GM12878 (cell line): ENCODE measurements at regions not wholly inside any gene's neighbourhood (a gene's known extent, or its start where the extent isn't known, plus 50 kb on each side); places are given as distances from the start of the nearest gene placed in this dataset.

Source experiments
- ATAC-seq: fragments of 200-7000 bp; cut with Tn5 transposase; 3 replicates; pipeline ENCODE4 v1.9.1; 2020; ENCODE audit warnings: mild to moderate bottlenecking, moderate library complexity
- BruUV-seq: library from RNA; stranded (reverse); fragments of 400-500 nt; replicated peaks from 2 replicates; lab custom pipeline; 2021; lab: Mats Ljungman, UMichigan
- CTCF ChIA-PET: fragments of 300-600 bp; sonication (Branson Sonifier 250); formaldehyde crosslinking; extraction: SDS; loops from one replicate; lab custom pipeline; 2021; ENCODE audit warnings: inconsistent platforms; lab: Yijun Ruan, JAX
- POLR2A ChIA-PET: fragments of 350-600 bp; formaldehyde crosslinking; extraction: SDS; loops from one replicate; lab custom pipeline; 2021; ENCODE audit warnings: inconsistent platforms; lab: Charles Lee
- RAD21 ChIA-PET: fragments of 300-600 bp; sonication (Branson Sonifier 250); formaldehyde crosslinking; loops from one replicate; lab custom pipeline; 2023; ENCODE audit warnings: antibody characterized with exemption; ENCODE audit not compliant: unreplicated experiment; lab: Charles Lee
- SMC1A ChIA-PET: fragments of 300-600 bp; sonication (Branson Sonifier 250); formaldehyde crosslinking; loops from one replicate; lab custom pipeline; 2023; ENCODE audit not compliant: unreplicated experiment, uncharacterized antibody; lab: Charles Lee
- DNase-seq: peaks from one replicate; pipeline ENCODE4 v3.0.0-alpha.2; 2011; ENCODE audit warnings: low read depth, low spot score
- FAIRE-seq: peaks from 3 replicates; lab custom pipeline; 2011; peaks lifted over from hg19 to GRCh38; lab: Jason Lieb, UNC
- H2AFZ ChIP-seq: 2 replicates; pipeline ENCODE4 v1.6.0; 2011; ENCODE audit warnings: low read depth, low read length, control low read depth; ENCODE audit not compliant: control insufficient read depth
- H3K27ac ChIP-seq: 2 replicates; pipeline ENCODE4 v1.5.1; 2011; ENCODE audit warnings: control low read depth; ENCODE audit not compliant: control insufficient read depth, insufficient read depth
- H3K27me3 ChIP-seq, 2 experiments: replicated peaks in 1 of 2; 2 replicates each; pipeline versions ENCODE4 v1.6.0 to v1.6.1; 2011; ENCODE audit warnings: low read length in 1 of 2; ENCODE audit not compliant: control insufficient read depth in 2 of 2, insufficient read depth in 2 of 2
- H3K36me3 ChIP-seq, 2 experiments: 2 replicates each; pipeline ENCODE4 v1.5.1; 2011; ENCODE audit warnings: low read length in 1 of 2; ENCODE audit not compliant: control insufficient read depth in 2 of 2, insufficient read depth in 2 of 2
- H3K4me1 ChIP-seq: 2 replicates; pipeline ENCODE4 v1.6.1; 2011; ENCODE audit warnings: mild to moderate bottlenecking, low read length, moderate library complexity, mixed read lengths; ENCODE audit not compliant: control insufficient read depth, insufficient read depth
- H3K4me2 ChIP-seq: 2 replicates; pipeline ENCODE4 v1.6.0; 2011; ENCODE audit warnings: control low read depth; ENCODE audit not compliant: control insufficient read depth, insufficient read depth
- H3K4me3 ChIP-seq: fragments of 200-600 bp; sonication (generic); 2 replicates; pipeline ENCODE4 v1.5.1; 2016
- H3K79me2 ChIP-seq: 2 replicates; pipeline ENCODE4 v1.6.0; 2011; ENCODE audit warnings: low read length; ENCODE audit not compliant: control insufficient read depth, insufficient read depth
- H3K9ac ChIP-seq: 2 replicates; pipeline ENCODE4 v1.8.0; 2011; ENCODE audit warnings: low read length, control low read depth, mixed read lengths; ENCODE audit not compliant: control insufficient read depth, insufficient read depth
- H3K9me3 ChIP-seq: replicated peaks from 3 replicates; pipeline ENCODE4 v1.5.1; 2011; ENCODE audit warnings: mild to moderate bottlenecking, low read length; ENCODE audit not compliant: control insufficient read depth, insufficient read depth
- H4K20me1 ChIP-seq: 2 replicates; pipeline ENCODE4 v1.6.0; 2011; ENCODE audit not compliant: control insufficient read depth, insufficient read depth
- BCL11A ChIP-seq: IDR thresholded peaks from 2 replicates; pipeline ENCODE4 v1.6.1; 2011; ENCODE audit warnings: low read depth, low read length
- BMI1 ChIP-seq: fragments of 450-650 bp; IDR thresholded peaks from 2 replicates; pipeline ENCODE4 v1.6.1; 2016; ENCODE audit warnings: mild to moderate bottlenecking, moderate library complexity, borderline replicate concordance
- CHD4 ChIP-seq: fragments of 200-600 bp; sonication (generic); IDR thresholded peaks from 2 replicates; pipeline ENCODE4 v1.6.1; 2016; ENCODE audit warnings: mild to moderate bottlenecking
- HDAC2 ChIP-seq: fragments of 200-600 bp; sonication (generic); IDR thresholded peaks from 2 replicates; pipeline ENCODE4 v1.6.1; 2017
- LARP7 ChIP-seq: fragments of 450-650 bp; IDR thresholded peaks from 2 replicates; pipeline ENCODE4 v1.6.1; 2017; ENCODE audit warnings: mild to moderate bottlenecking
- NR2C1 ChIP-seq: fragments of 450-650 bp; IDR thresholded peaks from 2 replicates; pipeline ENCODE4 v1.6.1; 2017; ENCODE audit warnings: antibody characterized with exemption, mild to moderate bottlenecking, moderate library complexity
- PAX8 ChIP-seq: fragments of 450-650 bp; IDR thresholded peaks from 2 replicates; pipeline ENCODE4 v1.6.1; 2017; ENCODE audit warnings: mild to moderate bottlenecking, moderate library complexity
- POU2F2 ChIP-seq: IDR thresholded peaks from 3 replicates; pipeline ENCODE4 v1.6.1; 2011; ENCODE audit warnings: low read depth, mild to moderate bottlenecking, low read length, borderline replicate concordance
- RAD21 ChIP-seq: IDR thresholded peaks from 2 replicates; pipeline ENCODE4 v1.6.1; 2011; ENCODE audit warnings: mild to moderate bottlenecking, low read depth, low read length, moderate library complexity; ENCODE audit not compliant: insufficient read depth
- RUNX3 ChIP-seq: IDR thresholded peaks from 2 replicates; pipeline ENCODE4 v1.6.1; 2012; ENCODE audit warnings: low read length, inconsistent platforms
- TBL1XR1 ChIP-seq: IDR thresholded peaks from 2 replicates; pipeline ENCODE4 v1.6.1; 2012; ENCODE audit warnings: low read depth, low read length, improper control_type of control experiment
- WGBS: methylation state at CpG from one replicate; pipeline ENCODE4 v1.1.6; 2016; ENCODE audit warnings: low lambda C conversion rate; ENCODE audit not compliant: insufficient replicate concordance, insufficient coverage; ENCODE audit errors: missing lambda C conversion rate; 5-methylcytosine and 5-hydroxymethylcytosine counted together
- in situ Hi-C: fragments of 300-500 bp; cut with MboI; formaldehyde crosslinking; loops from 9 replicates; pipeline ENCODE4 v1.14.3; 2018; ENCODE audit warnings: mixed read lengths
- intact Hi-C: fragments of 100-400 bp; cut with micrococcal nuclease; formaldehyde crosslinking; loops from one replicate; pipeline ENCODE4 v1.14.2; 2022; ENCODE audit not compliant: unreplicated experiment
- TF ChIP-seq, protein P1 (sequence below): fragments of 150-350 bp; IDR thresholded peaks from 2 replicates; pipeline ENCODE4 v1.6.1; 2016; ENCODE audit warnings: low read depth, low read length

DNA sequence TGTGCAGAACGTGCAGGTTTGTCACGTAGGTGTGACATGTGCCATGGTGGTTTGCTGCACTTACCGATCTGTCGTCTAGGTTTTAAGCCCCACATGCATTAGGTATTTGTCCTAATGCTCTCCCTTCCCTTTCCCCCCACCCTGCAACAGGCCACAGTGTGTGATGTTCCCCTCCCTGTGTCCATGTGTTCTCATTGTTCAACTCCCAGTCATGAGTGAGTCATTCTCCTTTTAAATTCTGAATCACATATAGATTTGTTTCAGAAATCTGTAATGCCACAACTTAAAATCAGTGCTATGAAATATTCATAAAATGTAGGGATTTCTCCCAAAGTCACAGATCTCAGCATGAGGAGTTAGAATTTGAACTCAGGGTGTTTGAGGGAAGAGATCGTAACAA lies 552.5 kb upstream of the MBL2 start:
- intact Hi-C loops (no loop called here), in situ Hi-C loops (no loop called here)
- Histone ChIP-seq H3K27me3 (no peaks in the 10 kb centered on the region), H3K79me2 (no peaks in the 10 kb centered on the region), H3K36me3 (no peaks in the 10 kb centered on the region), H2AFZ (no peak overlapping the region), H3K9ac (no peak overlapping the region), H3K4me3 (no peak overlapping the region), H4K20me1 (no peaks in the 10 kb centered on the region), H3K4me1 (no peaks in the 10 kb centered on the region), H3K9me3 (no peaks in the 10 kb centered on the region), H3K4me2 (no peak overlapping the region), H3K27ac (no peak overlapping the region)
- RAD21 ChIA-PET: interaction anchor here (0.8 kb wide), 1 partner anchor 9 kb away, joined by 3 read pairs; no protein-coding TSS in a partner anchor
- SMC1A ChIA-PET: interaction anchor here (1.0 kb wide), 1 partner anchor 10 kb away, joined by 4 read pairs; no protein-coding TSS in a partner anchor
- CTCF ChIA-PET: interaction anchor here (0.7 kb wide), 1 partner anchor 215 kb away, joined by 3 read pairs; no protein-coding TSS in a partner anchor
- DNase-seq (no peak), ATAC-seq (no peak), FAIRE-seq (no peak)
- WGBS: 30% methylated on average over 5 of the region's 5 CpGs
- POLR2A ChIA-PET: interaction anchor here (0.7 kb wide), 1 partner anchor 86 kb away, joined by 4 read pairs; no protein-coding TSS in a partner anchor
- BruUV-seq: no TSS peak
- TF ChIP-seq BCL11A (no peak), BMI1 (no peak), TBL1XR1 (no peak), RAD21 (no peak), NR2C1 (no peak), PAX8 (no peak), LARP7 (no peak), CHD4 (no peak), POU2F2 (no peak), HDAC2 (no peak), RUNX3 (no peak)
- TF ChIP-seq, protein P1, sequence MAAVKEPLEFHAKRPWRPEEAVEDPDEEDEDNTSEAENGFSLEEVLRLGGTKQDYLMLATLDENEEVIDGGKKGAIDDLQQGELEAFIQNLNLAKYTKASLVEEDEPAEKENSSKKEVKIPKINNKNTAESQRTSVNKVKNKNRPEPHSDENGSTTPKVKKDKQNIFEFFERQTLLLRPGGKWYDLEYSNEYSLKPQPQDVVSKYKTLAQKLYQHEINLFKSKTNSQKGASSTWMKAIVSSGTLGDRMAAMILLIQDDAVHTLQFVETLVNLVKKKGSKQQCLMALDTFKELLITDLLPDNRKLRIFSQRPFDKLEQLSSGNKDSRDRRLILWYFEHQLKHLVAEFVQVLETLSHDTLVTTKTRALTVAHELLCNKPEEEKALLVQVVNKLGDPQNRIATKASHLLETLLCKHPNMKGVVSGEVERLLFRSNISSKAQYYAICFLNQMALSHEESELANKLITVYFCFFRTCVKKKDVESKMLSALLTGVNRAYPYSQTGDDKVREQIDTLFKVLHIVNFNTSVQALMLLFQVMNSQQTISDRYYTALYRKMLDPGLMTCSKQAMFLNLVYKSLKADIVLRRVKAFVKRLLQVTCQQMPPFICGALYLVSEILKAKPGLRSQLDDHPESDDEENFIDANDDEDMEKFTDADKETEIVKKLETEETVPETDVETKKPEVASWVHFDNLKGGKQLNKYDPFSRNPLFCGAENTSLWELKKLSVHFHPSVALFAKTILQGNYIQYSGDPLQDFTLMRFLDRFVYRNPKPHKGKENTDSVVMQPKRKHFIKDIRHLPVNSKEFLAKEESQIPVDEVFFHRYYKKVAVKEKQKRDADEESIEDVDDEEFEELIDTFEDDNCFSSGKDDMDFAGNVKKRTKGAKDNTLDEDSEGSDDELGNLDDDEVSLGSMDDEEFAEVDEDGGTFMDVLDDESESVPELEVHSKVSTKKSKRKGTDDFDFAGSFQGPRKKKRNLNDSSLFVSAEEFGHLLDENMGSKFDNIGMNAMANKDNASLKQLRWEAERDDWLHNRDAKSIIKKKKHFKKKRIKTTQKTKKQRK: no peak
- TF ChIP-seq, all 136 proteins: peak for 0
